GM18520 (cell line): ENCODE measurements at regions not wholly inside any gene's neighbourhood (a gene's known extent, or its start where the extent isn't known, plus 50 kb on each side); places are given as distances from the start of the nearest gene placed in this dataset.

Experiments used
- ATAC-seq: cut with Tn5 transposase; IDR thresholded peaks from one replicate; pipeline ENCODE4 v1.9.1; 2021; ENCODE audit not compliant: unreplicated experiment

- ATAC-seq: no peak
Measured at GRCh38 chr13:99827011-99827772, 144.4 kb downstream of the ZIC5 start.

DNA sequence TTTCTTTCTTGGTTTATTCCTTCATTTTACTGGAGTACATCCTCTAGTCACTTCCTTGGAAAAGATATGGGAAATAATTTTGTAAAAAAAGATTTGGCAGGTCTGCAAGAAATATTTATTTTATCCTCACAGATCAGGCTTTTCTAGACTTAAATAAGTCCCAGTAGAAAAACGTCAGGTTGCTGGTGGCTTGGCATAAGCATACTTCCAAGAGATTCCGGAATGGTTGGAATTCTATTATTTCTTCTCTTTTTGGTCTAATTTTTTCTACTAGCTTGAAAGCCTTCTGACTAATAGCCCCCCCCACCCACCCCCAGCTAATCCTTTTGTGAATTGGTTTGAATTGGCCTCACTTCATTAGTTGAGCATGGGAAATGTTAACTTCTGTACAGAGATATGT, 147.6 kb downstream of the ZIC5 start:
- ATAC-seq: no peak

- no peak for ATAC-seq
Measured at GRCh38 chr13:99822820-99823219, 148.7 kb downstream of the ZIC5 start.

GRCh38 chr13:99821741-99822140, 149.8 kb downstream of the ZIC5 start:
- no peak for ATAC-seq

DNA sequence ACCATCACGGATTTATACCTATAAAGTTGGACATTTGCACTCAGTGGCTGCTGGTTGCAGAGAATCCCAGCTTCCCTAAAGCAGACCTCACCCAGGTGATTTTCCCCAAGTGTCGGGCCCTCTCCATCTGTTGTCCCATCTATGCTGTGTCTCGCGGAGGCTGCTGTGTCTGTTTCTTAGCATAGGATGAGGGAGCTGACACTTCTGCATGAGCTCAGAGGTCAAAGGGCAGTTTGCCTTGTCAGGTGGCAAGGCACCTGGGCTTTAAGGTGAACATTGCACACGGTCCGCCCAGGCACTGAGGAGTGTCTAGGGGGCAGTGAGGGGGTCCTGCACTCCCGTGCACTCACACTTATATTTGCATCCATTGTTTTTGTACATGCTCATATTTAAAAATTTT, 151.6 kb downstream of the ZIC5 start:
- no peak for ATAC-seq

- no peak for ATAC-seq
Measured at GRCh38 chr13:99816321-99816720, 155.2 kb downstream of the ZIC5 start.

GRCh38 chr13:99813336-99814095, 158.1 kb downstream of the ZIC5 start:
- ATAC-seq: no peak

DNA sequence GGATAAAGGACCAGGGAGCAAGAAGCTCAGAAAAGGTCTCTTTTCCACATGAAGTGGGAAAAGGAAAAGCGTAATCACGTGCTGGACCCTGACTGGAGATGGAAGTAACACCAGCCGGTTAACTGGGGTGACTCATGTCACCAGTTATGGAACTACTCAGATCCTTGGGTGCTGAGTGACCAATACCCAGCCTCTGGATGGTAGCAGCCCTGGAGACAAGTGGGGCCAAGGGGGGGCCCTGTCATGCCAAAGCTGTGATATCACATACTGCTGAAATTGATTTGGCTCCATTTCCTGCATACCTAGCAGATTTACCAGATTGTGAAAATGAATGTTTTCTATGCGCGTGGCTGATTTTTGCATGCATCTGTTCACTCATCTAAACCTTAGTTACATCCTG, 158.9 kb downstream of the ZIC5 start:
- no peak for ATAC-seq

DNA sequence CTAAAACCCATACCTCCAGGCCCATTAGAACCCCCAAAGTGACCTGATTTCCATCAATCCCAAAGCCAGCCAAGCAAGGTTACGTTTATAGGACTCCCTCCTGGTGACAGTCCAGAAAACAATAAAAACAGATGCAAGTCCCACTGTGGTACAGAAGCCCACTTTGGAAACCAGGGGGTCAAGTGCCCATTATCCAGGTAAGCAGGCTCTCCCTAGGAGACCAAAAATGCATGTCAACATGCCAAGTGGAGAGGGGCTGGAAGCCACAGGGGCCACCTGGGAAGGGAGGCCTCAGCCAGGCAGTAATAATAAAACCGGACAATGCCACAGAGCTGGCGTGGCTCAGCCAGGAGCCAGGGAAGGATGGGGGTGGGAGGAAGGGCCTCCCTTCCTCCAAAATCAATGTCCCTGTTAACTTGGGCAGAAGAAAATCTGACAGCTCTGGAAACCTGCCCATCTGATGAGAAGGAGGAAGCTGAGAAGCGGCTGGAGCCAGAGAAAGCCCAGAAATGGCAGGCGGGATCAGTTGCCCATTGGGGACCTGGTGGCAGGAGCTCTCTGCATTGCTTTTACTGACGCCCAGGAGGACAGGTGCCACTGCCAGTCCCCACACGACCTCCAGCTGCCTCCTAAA, 160.4 kb downstream of the ZIC5 start:
- no peak for ATAC-seq

DNA sequence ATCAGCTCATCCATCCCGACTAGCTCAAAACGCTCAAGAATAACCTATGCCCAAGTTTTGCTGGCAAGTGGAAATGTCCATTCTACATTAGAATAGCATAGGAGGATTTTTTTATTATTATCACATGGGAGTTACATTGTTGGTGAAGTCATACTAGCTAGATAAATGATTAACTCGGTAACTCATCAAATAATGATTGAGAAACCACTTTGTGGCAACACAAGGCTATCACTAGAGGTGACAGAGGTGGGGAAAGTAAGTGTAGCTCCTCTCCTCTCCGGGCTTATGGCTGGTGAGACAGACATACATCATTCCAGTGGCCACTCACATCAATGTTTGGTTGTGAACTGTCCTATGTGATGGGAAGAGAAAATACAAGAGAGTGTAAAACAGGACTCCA, 161.6 kb downstream of the ZIC5 start:
- ATAC-seq: no peak

GRCh38 chr13:99809496-99809895, 162.1 kb downstream of the ZIC5 start:
- no peak for ATAC-seq

DNA sequence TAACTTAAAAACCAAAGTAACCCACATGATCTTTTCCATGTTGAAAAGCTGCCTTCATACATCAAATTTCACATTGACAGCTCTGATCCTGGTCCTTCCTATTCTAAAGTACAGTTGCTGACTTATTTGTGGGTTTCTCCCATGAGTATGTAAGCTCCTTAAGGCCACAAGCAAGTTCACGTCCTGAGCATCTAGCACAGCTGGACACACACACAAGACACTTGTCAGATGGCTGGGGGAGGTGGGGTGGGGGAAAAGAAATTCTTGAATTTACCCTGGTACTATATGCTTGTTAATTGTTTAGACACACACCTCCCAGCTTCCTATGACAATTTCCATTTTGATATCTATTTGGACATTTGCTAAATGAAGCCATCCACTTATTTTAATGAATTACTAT, 162.8 kb downstream of the ZIC5 start:
- ATAC-seq: no peak

DNA sequence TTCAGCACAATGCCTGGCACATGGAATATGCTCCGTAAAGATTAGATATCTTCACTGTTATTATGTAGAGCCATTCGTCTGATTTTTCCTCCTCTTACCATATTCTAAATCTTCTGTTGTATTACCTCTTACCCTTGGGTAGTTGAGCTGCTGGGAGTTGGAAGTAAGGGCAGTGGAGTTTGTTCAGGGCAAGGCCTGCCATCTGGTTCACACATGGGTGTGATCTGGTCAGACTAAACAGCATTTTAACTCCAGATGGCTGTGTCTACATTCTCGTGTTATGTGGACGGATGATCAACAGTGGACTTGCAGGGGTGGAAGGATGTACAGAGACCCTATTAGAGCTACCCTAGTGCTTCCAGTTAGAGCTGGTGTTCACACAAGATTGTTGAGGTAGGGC, 164.9 kb downstream of the ZIC5 start:
- ATAC-seq: no peak

GRCh38 chr13:99805361-99805760, 166.2 kb downstream of the ZIC5 start:
- no peak for ATAC-seq

GRCh38 chr13:99803141-99803540, 168.4 kb downstream of the ZIC5 start:
- ATAC-seq: no peak

GRCh38 chr13:99802416-99802815, 169.2 kb downstream of the ZIC5 start:
- no peak for ATAC-seq

GRCh38 chr13:99800951-99801350, 170.6 kb downstream of the ZIC5 start:
- ATAC-seq: no peak

DNA sequence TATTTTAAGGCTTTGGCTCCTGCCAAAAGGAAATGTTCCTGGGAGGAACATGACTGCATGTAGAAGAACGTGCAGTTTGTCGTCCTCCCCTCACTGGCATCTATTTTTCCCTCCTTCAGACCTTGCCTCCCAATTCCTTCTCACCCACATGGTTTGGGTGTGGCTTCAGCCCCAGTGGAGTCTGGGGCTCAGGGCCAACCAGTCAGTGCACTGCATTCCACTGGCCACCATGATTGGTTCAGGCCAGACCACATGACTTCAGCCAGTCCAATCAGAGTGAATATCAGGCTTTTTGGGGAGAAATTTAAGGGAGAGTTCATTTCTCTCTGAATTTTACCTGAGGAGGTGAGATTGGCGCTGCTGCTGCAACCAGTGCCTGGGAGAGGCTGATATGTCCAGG, 171.6 kb downstream of the ZIC5 start:
- ATAC-seq: no peak

DNA sequence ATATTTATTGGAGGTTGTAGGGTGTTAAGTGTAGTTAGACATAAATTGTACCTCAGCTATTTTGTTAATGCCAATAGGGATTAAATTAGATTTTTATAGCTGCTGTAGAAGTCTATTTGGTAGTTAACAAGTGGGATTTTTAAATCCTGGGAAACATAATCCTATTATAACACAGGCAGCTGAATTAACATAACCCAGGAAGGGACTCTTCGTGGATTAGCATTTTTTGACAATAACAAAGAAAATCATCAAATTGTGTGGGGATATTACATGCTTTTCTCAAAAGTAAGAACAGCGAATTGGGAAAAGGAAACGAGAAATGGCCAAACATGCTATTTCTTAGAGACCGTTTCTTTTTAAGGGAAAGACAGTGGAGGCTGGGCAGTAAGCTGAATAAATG, 172.8 kb downstream of the ZIC5 start:
- no peak for ATAC-seq

GRCh38 chr13:99797691-99798090, 173.9 kb downstream of the ZIC5 start:
- no peak for ATAC-seq

DNA sequence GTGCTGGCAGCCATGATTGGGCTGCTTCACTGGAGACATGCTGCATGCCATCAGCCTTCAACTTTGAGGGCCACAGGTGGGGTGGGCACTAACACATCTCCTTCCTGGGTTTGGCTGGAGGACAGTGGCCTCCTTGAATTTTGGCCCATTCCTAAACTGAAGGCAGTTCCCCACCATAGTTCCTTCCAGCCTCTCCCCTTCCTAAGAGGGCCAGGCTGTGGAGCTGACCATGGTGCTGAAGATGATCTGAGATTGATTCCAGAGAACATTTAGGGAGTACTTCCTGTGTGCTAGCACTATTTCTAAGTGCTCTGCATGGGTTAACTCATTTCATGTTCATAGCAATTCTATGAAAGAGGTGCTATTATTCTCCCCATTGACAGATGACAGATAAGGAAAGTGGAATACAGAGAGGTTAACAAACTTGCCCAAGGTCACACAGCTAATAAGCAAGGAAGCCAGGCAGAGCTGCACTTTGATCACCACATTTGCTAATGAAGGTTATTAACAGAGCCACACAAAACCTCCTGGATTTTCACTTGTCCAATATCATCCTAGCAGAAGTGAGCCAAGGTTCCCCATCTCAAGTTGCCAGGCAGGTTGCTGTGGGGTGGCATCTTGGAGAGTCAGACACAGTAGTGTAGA, 175.3 kb downstream of the ZIC5 start:
- ATAC-seq: no peak
